Endothelial cell of umbilical vein (primary cell): ENCODE measurements at regions not wholly inside any gene's neighbourhood (a gene's known extent, or its start where the extent isn't known, plus 50 kb on each side); places are given as distances from the start of the nearest gene placed in this dataset.

Experiments
- BruUV-seq: library from RNA; stranded (reverse); fragments of 400-500 nt; replicated peaks from 2 replicates; lab custom pipeline; 2021; lab: Mats Ljungman, UMichigan
- CTCF ChIA-PET: fragments of 300-600, 350-600 bp; sonication (Branson Sonifier 250); formaldehyde crosslinking; loops from one replicate; lab custom pipeline; 2021; ENCODE audit warnings: antibody characterized with exemption, inconsistent platforms; lab: Charles Lee
- POLR2A ChIA-PET: fragments of 300-600, 350-600 bp; sonication (Branson Sonifier 250); formaldehyde crosslinking; loops from one replicate; lab custom pipeline; 2021; ENCODE audit warnings: antibody characterized with exemption, inconsistent platforms; lab: Charles Lee
- DNase-seq: peaks from one replicate; pipeline ENCODE4 v3.0.0-alpha.2; 2011; ENCODE audit warnings: low read depth, low spot score
- FAIRE-seq: peaks from 2 replicates; lab custom pipeline; 2011; peaks lifted over from hg19 to GRCh38; lab: Jason Lieb, UNC
- H2AFZ ChIP-seq: 2 replicates; pipeline ENCODE4 v1.6.0; 2012; ENCODE audit warnings: low read depth, low read length, control low read depth, inconsistent platforms
- H3K27ac ChIP-seq: 2 replicates; pipeline ENCODE4 v1.5.1; 2011; ENCODE audit warnings: low read depth, mild to moderate bottlenecking, control low read depth, low read length, moderate library complexity; ENCODE audit not compliant: insufficient read depth
- H3K27me3 ChIP-seq, 2 experiments: 2 replicates each; pipeline versions ENCODE4 v1.6.0 to v1.6.1; 2011; ENCODE audit warnings: low read length in 2 of 2, mixed read lengths in 1 of 2; ENCODE audit not compliant: control insufficient read depth in 2 of 2, insufficient read depth in 2 of 2
- H3K36me3 ChIP-seq, 2 experiments: 2 replicates in 1 of 2; 3 replicates in 1 of 2; pipeline ENCODE4 v1.5.1; 2011; ENCODE audit warnings: low read length in 2 of 2, mild to moderate bottlenecking in 1 of 2, moderate library complexity in 1 of 2; ENCODE audit not compliant: control insufficient read depth in 2 of 2, insufficient read depth in 2 of 2; ENCODE audit errors: extremely low read depth in 1 of 2
- H3K4me1 ChIP-seq: 3 replicates; pipeline ENCODE4 v1.5.1; 2011; ENCODE audit warnings: mild to moderate bottlenecking, low read length; ENCODE audit not compliant: control insufficient read depth, insufficient read depth; ENCODE audit errors: extremely low read depth
- H3K4me2 ChIP-seq: 2 replicates; pipeline ENCODE4 v1.6.1; 2011; ENCODE audit warnings: low read length, control low read depth, mixed read lengths; ENCODE audit not compliant: insufficient read depth
- H3K4me3 ChIP-seq, 3 experiments: fragments of 200-600 bp in 1 of 3; sonication (generic), shearing (Covaris generic) in 1 of 3; replicated peaks in 1 of 3; 2 replicates each; pipeline ENCODE4 v1.5.1; 2011 to 2016; ENCODE audit warnings: control low read depth in 3 of 3, low read length in 3 of 3, mild to moderate bottlenecking in 2 of 3, inconsistent platforms in 1 of 3, low read depth in 1 of 3, moderate library complexity in 1 of 3; ENCODE audit not compliant: insufficient read depth in 1 of 3
- H3K79me2 ChIP-seq: 2 replicates; pipeline ENCODE4 v1.6.0; 2012; ENCODE audit warnings: low read length, inconsistent platforms; ENCODE audit not compliant: control insufficient read depth, insufficient read depth
- H3K9ac ChIP-seq: replicated peaks from 2 replicates; pipeline ENCODE3; 2011; ENCODE audit warnings: low read length, control low read depth; ENCODE audit not compliant: insufficient read depth; ENCODE audit errors: extremely low read depth
- H3K9me1 ChIP-seq: replicated peaks from 3 replicates; pipeline ENCODE4 v1.6.0; 2011; ENCODE audit warnings: mild to moderate bottlenecking, low read length; ENCODE audit not compliant: control insufficient read depth, insufficient read depth; ENCODE audit errors: extremely low read depth
- H3K9me3 ChIP-seq: replicated peaks from 2 replicates; pipeline ENCODE4 v1.5.1; 2012; ENCODE audit warnings: low read length, inconsistent platforms; ENCODE audit not compliant: control insufficient read depth, insufficient read depth
- H4K20me1 ChIP-seq: replicated peaks from 2 replicates; pipeline ENCODE3; 2011; ENCODE audit warnings: mild to moderate bottlenecking, low read length; ENCODE audit not compliant: control insufficient read depth, insufficient read depth; ENCODE audit errors: extremely low read depth
- CTCF ChIP-seq, 2 donors: IDR thresholded peaks; 1 replicate in 1 of 2; 2 replicates in 1 of 2; pipeline ENCODE4 v1.5.1; 2011; ENCODE audit warnings: low read length in 2 of 2, mild to moderate bottlenecking in 2 of 2, moderate library complexity in 2 of 2, control low read depth in 1 of 2, inconsistent platforms in 1 of 2, low read depth in 1 of 2; ENCODE audit not compliant: insufficient read depth in 1 of 2; ENCODE audit errors: extremely low read depth in 1 of 2
- EZH2 ChIP-seq: IDR thresholded peaks from 2 replicates; pipeline ENCODE4 v1.6.1; 2012; ENCODE audit warnings: borderline replicate concordance, low read depth, mild to moderate bottlenecking, moderate library complexity, low read length, inconsistent platforms; ENCODE audit not compliant: severe bottlenecking
- FOS ChIP-seq: IDR thresholded peaks from 2 replicates; pipeline ENCODE4 v1.6.1; 2011; ENCODE audit warnings: mild to moderate bottlenecking, low read length, moderate library complexity, borderline replicate concordance; ENCODE audit not compliant: insufficient read depth
- GATA2 ChIP-seq: IDR thresholded peaks from 2 replicates; pipeline ENCODE4 v1.7.0; 2011; ENCODE audit warnings: low read depth, mild to moderate bottlenecking, moderate library complexity, mixed read lengths, low read length; ENCODE audit not compliant: insufficient read length, insufficient read depth
- JUN ChIP-seq: IDR thresholded peaks from 2 replicates; pipeline ENCODE4 v1.6.1; 2011; ENCODE audit warnings: borderline replicate concordance, low read depth; ENCODE audit not compliant: insufficient read length, insufficient read depth
- MAX ChIP-seq: IDR thresholded peaks from 2 replicates; pipeline ENCODE4 v1.6.1; 2011; ENCODE audit not compliant: insufficient read depth, insufficient read length
- MYC ChIP-seq: IDR thresholded peaks from one replicate; pipeline ENCODE4 v1.6.1; 2011; ENCODE audit warnings: mild to moderate bottlenecking, low read depth, low read length
- POLR2A ChIP-seq: IDR thresholded peaks from 2 replicates; pipeline ENCODE4 v1.6.1; 2012; ENCODE audit warnings: low read depth, mild to moderate bottlenecking, control low read depth, low read length
- POLR2AphosphoS5 ChIP-seq: IDR thresholded peaks from 2 replicates; pipeline ENCODE4 v1.6.1; 2012; ENCODE audit warnings: low read depth, mild to moderate bottlenecking, control low read depth, low read length, moderate library complexity; ENCODE audit not compliant: insufficient read depth
- dilution Hi-C: fragments of 300-500 bp; cut with MboI; formaldehyde crosslinking; loops from one replicate; pipeline ENCODE4 v1.15.0; 2019; ENCODE audit warnings: low sequenced_read_pairs; ENCODE audit not compliant: extremely low pct_ligation_motif_present
- intact Hi-C: fragments of 100-400 bp; cut with micrococcal nuclease; formaldehyde crosslinking; loops from one replicate; pipeline ENCODE4 v1.10.0; 2022

GRCh38 chr18:60130284-60130683 is 230.5 kb downstream of the PMAIP1 start:
- BruUV-seq: no TSS peak
- intact Hi-C loops: no loop called here

GRCh38 chr18:60123031-60123430 is 223.2 kb downstream of the PMAIP1 start:
- H4K20me1 ChIP-seq: no peaks in the 10 kb centered on the region
- no peak for TF ChIP-seq MYC
- no peak for TF ChIP-seq JUN
- no peak for TF ChIP-seq GATA2
- no peak for TF ChIP-seq CTCF (IDR thresholded peaks at IDR 0.05; ENCODE audit: extremely low read depth in 1 of 2, insufficient read depth in 1 of 2, low read depth in 1 of 2, low read length in 2 of 2)
- TF ChIP-seq EZH2: no peak
- no peak for TF ChIP-seq POLR2AphosphoS5
- no peak for TF ChIP-seq FOS
- TF ChIP-seq POLR2A: no peak
- TF ChIP-seq MAX: no peak
- no peak overlapping the region for H2AFZ ChIP-seq
- H3K27me3 ChIP-seq: no peaks in the 10 kb centered on the region
- H3K4me2 ChIP-seq: no peak overlapping the region
- CTCF ChIA-PET: no interaction called here
- H3K9me3 ChIP-seq: peaks cover 2% of the 10 kb centered on the region
- DNase-seq (no peak), FAIRE-seq (no peak)
- H3K79me2 ChIP-seq: no peaks in the 10 kb centered on the region
- H3K27ac ChIP-seq: no peak overlapping the region
- BruUV-seq: no TSS peak
- H3K4me1 ChIP-seq: no peaks in the 10 kb centered on the region
- H3K9ac ChIP-seq: no peak overlapping the region
- H3K36me3 ChIP-seq: no peaks in the 10 kb centered on the region
- POLR2A ChIA-PET: no interaction called here
- no peak overlapping the region for H3K4me3 ChIP-seq
- dilution Hi-C loops: no loop called here
- H3K9me1 ChIP-seq: no peaks in the 10 kb centered on the region
- intact Hi-C loops: no loop called here

More at GRCh38 chr18:60130284-60130683, 230.5 kb downstream of the PMAIP1 start:
- Histone ChIP-seq H3K9ac (no peak overlapping the region), H3K4me3 (no peak overlapping the region), H4K20me1 (no peaks in the 10 kb centered on the region), H3K79me2 (no peaks in the 10 kb centered on the region), H3K36me3 (no peaks in the 10 kb centered on the region), H3K27me3 (no peaks in the 10 kb centered on the region), H3K27ac (no peak overlapping the region), H3K4me1 (no peaks in the 10 kb centered on the region), H3K9me1 (no peaks in the 10 kb centered on the region), H3K4me2 (no peak overlapping the region), H2AFZ (no peak overlapping the region), H3K9me3 (peaks cover 4% of the 10 kb centered on the region)
- dilution Hi-C loops: no loop called here
- DNase-seq (no peak), FAIRE-seq (no peak)
- CTCF ChIA-PET: no interaction called here
- TF ChIP-seq POLR2A: no peak
- POLR2A ChIA-PET: no interaction called here
